ENCODE measurements at regions not wholly inside any gene's neighbourhood (a gene's known extent, or its start where the extent isn't known, plus 50 kb on each side); places are given as distances from the start of the nearest gene placed in this dataset.

GRCh38 chr12:75831402-75831801, 200.2 kb downstream of the PHLDA1 start:
- no peak for DNase-seq

GRCh38 chr12:75827061-75827460, 204.5 kb downstream of the PHLDA1 start:
- no peak for DNase-seq

- DNase-seq = no peak
Observed at GRCh38 chr12:75825686-75826085, 205.9 kb downstream of the PHLDA1 start.

- DNase-seq = no peak
Observed at GRCh38 chr12:75823475-75823874, 208.1 kb downstream of the PHLDA1 start.

- no peak for DNase-seq
Observed at GRCh38 chr12:75822416-75822815, 209.2 kb downstream of the PHLDA1 start.

GRCh38 chr12:75820848-75821578, 210.6 kb downstream of the PHLDA1 start:
- DNase-seq = no peak

GRCh38 chr12:75820071-75820470, 211.5 kb downstream of the PHLDA1 start:
- no peak for DNase-seq

GRCh38 chr12:75819512-75819911, 212.1 kb downstream of the PHLDA1 start:
- no peak for DNase-seq

GRCh38 chr12:75818863-75819262, 212.7 kb downstream of the PHLDA1 start:
- DNase-seq = no peak

- DNase-seq = no peak
Observed at GRCh38 chr12:75816897-75817296, 214.7 kb downstream of the PHLDA1 start.

- no peak for DNase-seq
Observed at GRCh38 chr12:75815756-75816155, 215.8 kb downstream of the PHLDA1 start.

GRCh38 chr12:75814851-75815754, 216.5 kb downstream of the PHLDA1 start:
- peak; percentile 53 for DNase-seq

GRCh38 chr12:75813072-75813471, 218.5 kb downstream of the PHLDA1 start:
- no peak for DNase-seq

GRCh38 chr12:75812271-75813018, 219.1 kb downstream of the PHLDA1 start:
- no peak for DNase-seq

- no peak for DNase-seq
Observed at GRCh38 chr12:75809746-75810145, 221.8 kb downstream of the PHLDA1 start.

- DNase-seq = no peak
Observed at GRCh38 chr12:75807494-75807893, 224.1 kb downstream of the PHLDA1 start.

GRCh38 chr12:75805905-75806304, 225.7 kb downstream of the PHLDA1 start:
- DNase-seq = no peak

GRCh38 chr12:75805320-75805719, 226.3 kb downstream of the PHLDA1 start:
- DNase-seq = no peak

- no peak for DNase-seq
Observed at GRCh38 chr12:75798136-75798926, 233.2 kb downstream of the PHLDA1 start.

GRCh38 chr12:75795125-75795524, 236.5 kb downstream of the PHLDA1 start:
- no peak for DNase-seq

- DNase-seq = no peak
Observed at GRCh38 chr12:75792687-75793086, 238.9 kb downstream of the PHLDA1 start.

- no peak for DNase-seq
Observed at GRCh38 chr12:75790219-75790618, 241.4 kb downstream of the PHLDA1 start.

Data from central memory CD4-positive, alpha-beta T cell (primary cell).